CD4-positive, alpha-beta T cell (primary cell): ENCODE measurements at regions not wholly inside any gene's neighbourhood (a gene's known extent, or its start where the extent isn't known, plus 50 kb on each side); places are given as distances from the start of the nearest gene placed in this dataset.

Experiments used
- ATAC-seq: fragments of 200-7000 bp; cut with Tn5 transposase; one replicate; pipeline ENCODE4 v1.10.0; 2022; ENCODE audit warnings: mild to moderate bottlenecking; ENCODE audit not compliant: poor library complexity
- CTCF ChIA-PET: fragments of 350-600 bp; sonication (Branson Sonifier 250); formaldehyde crosslinking; loops from one replicate; lab custom pipeline; 2021; ENCODE audit warnings: antibody characterized with exemption, inconsistent platforms; lab: Charles Lee
- POLR2A ChIA-PET: fragments of 350-600 bp; sonication (Branson Sonifier 250); formaldehyde crosslinking; loops from one replicate; lab custom pipeline; 2021; ENCODE audit warnings: antibody characterized with exemption, inconsistent platforms; lab: Charles Lee
- DNase-seq, 14 experiments: peaks; one replicate each; pipeline ENCODE4 v3.0.0-alpha.2; 2013 to 2020; ENCODE audit warnings: mixed read lengths in 2 of 14
- H3K27ac ChIP-seq, 2 donors: one replicate each; pipeline versions ENCODE4 v1.5.1 to v1.7.0; 2013; ENCODE audit warnings: low read length in 2 of 2, low read depth in 1 of 2, mild to moderate bottlenecking in 1 of 2
- H3K27me3 ChIP-seq, 2 experiments: 1 replicate in 1 of 2; 2 replicates in 1 of 2; pipeline versions ENCODE4 v1.6.1 to v1.7.0; 2013; ENCODE audit warnings: low read length in 2 of 2, control low read depth in 1 of 2, mild to moderate bottlenecking in 1 of 2, moderate library complexity in 1 of 2; ENCODE audit not compliant: insufficient read depth in 2 of 2, control insufficient read depth in 1 of 2
- H3K36me3 ChIP-seq: one replicate; pipeline ENCODE4 v1.6.1; 2013; ENCODE audit warnings: low read length, control low read depth; ENCODE audit not compliant: insufficient read depth
- H3K4me1 ChIP-seq: one replicate; pipeline ENCODE4 v1.6.1; 2013; ENCODE audit warnings: low read length, control low read depth; ENCODE audit not compliant: insufficient read depth
- H3K4me3 ChIP-seq: one replicate; pipeline ENCODE4 v1.5.1; 2013; ENCODE audit warnings: mild to moderate bottlenecking, low read length, moderate library complexity
- H3K9me3 ChIP-seq, 2 experiments: 1 replicate in 1 of 2; 2 replicates in 1 of 2; pipeline versions ENCODE4 v1.6.1 to v1.7.0; 2013; ENCODE audit warnings: low read length in 2 of 2, mild to moderate bottlenecking in 2 of 2, control low read depth in 1 of 2, moderate library complexity in 1 of 2; ENCODE audit not compliant: control insufficient read depth in 1 of 2, insufficient read depth in 1 of 2
- H3K27ac Mint-ChIP-seq: one replicate; pipeline ENCODE4 v1.8.0; 2020; ENCODE audit warnings: mixed read lengths
- H3K27me3 Mint-ChIP-seq: one replicate; pipeline ENCODE4 v1.8.0; 2021; ENCODE audit warnings: mixed read lengths
- H3K36me3 Mint-ChIP-seq: one replicate; pipeline ENCODE4 v1.8.0; 2021; ENCODE audit warnings: low read depth, mixed read lengths
- H3K4me1 Mint-ChIP-seq: one replicate; pipeline ENCODE4 v1.8.0; 2021; ENCODE audit warnings: low read depth, mixed read lengths
- H3K4me3 Mint-ChIP-seq: one replicate; pipeline ENCODE4 v1.8.0; 2020; ENCODE audit warnings: mild to moderate bottlenecking, mixed read lengths
- H3K9me3 Mint-ChIP-seq: one replicate; pipeline ENCODE4 v1.8.0; 2020; ENCODE audit warnings: mixed read lengths
- CTCF ChIP-seq: fragments of 200-600 bp; IDR thresholded peaks from one replicate; pipeline ENCODE4 v1.8.0; 2022; ENCODE audit warnings: antibody characterized with exemption, mild to moderate bottlenecking
- intact Hi-C, 2 experiments: fragments of 100-400 bp; cut with DNase I in 1 of 2; cut with micrococcal nuclease in 1 of 2; formaldehyde crosslinking; loops; one replicate each; pipeline versions ENCODE4 v1.15.1 to v1.9.0; 2023 to 2025; cut with DNase I, micrococcal nuclease

- Mint-ChIP-seq H3K9me3 (peaks cover 11% of the 10 kb centered on the region), H3K27me3 (no peaks in the 10 kb centered on the region), H3K36me3 (no peaks in the 10 kb centered on the region), H3K4me1 (no peaks in the 10 kb centered on the region), H3K4me3 (no peak overlapping the region), H3K27ac (no peak overlapping the region)
- Histone ChIP-seq H3K36me3 (no peaks in the 10 kb centered on the region), H3K4me3 (no peak overlapping the region), H3K9me3 (peaks cover 0 to 7% of the 10 kb centered on the region in 2 experiments), H3K4me1 (no peaks in the 10 kb centered on the region), H3K27ac (no peak overlapping the region), H3K27me3 (no peaks in the 10 kb centered on the region)
- TF ChIP-seq CTCF, result no peak
- POLR2A ChIA-PET, result no interaction called here
- CTCF ChIA-PET, result no interaction called here
- DNase-seq (no peak), ATAC-seq (no peak)
- intact Hi-C loops, result loop anchor here in 1 of 2 experiments (5.0 kb wide), 1 partner anchor 51 kb away; no protein-coding TSS in a partner anchor
Observed at GRCh38 chr10:36271627-36272340, 629.7 kb upstream of the FZD8 start.

GRCh38 chr10:36269222-36269621 is 627.1 kb upstream of the FZD8 start:
- Mint-ChIP-seq H3K4me1 (no peaks in the 10 kb centered on the region), H3K4me3 (no peak overlapping the region), H3K9me3 (peaks cover 5% of the 10 kb centered on the region), H3K27ac (no peak overlapping the region), H3K27me3 (no peaks in the 10 kb centered on the region), H3K36me3 (no peaks in the 10 kb centered on the region)
- no peak for ATAC-seq
- no peak overlapping the region for H3K27ac ChIP-seq
- H3K4me3 ChIP-seq, result no peak overlapping the region
- H3K36me3 ChIP-seq, result no peaks in the 10 kb centered on the region
- ChIA-PET POLR2A (no interaction called here), CTCF (no interaction called here)
- H3K9me3 ChIP-seq, result peaks cover 0 to 3% of the 10 kb centered on the region in 2 experiments
- no peaks in the 10 kb centered on the region for H3K4me1 ChIP-seq
- TF ChIP-seq CTCF, result no peak
- intact Hi-C loops, result no loop called here
- no peak for DNase-seq
- no peaks in the 10 kb centered on the region for H3K27me3 ChIP-seq

- intact Hi-C loops, result no loop called here
- DNase-seq, result no peak
- no peak overlapping the region for H3K4me3 Mint-ChIP-seq
- CTCF ChIA-PET, result no interaction called here
- POLR2A ChIA-PET, result no interaction called here
- no peaks in the 10 kb centered on the region for H3K9me3 ChIP-seq
- ATAC-seq, result no peak
- H3K4me3 ChIP-seq, result no peak overlapping the region
- no peaks in the 10 kb centered on the region for H3K4me1 ChIP-seq
- no peaks in the 10 kb centered on the region for H3K36me3 Mint-ChIP-seq
- H3K27ac ChIP-seq, result no peak overlapping the region
- no peaks in the 10 kb centered on the region for H3K27me3 ChIP-seq
- H3K36me3 ChIP-seq, result no peaks in the 10 kb centered on the region
- H3K27me3 Mint-ChIP-seq, result no peaks in the 10 kb centered on the region
- no peaks in the 10 kb centered on the region for H3K4me1 Mint-ChIP-seq
- no peak for TF ChIP-seq CTCF
- peaks cover 11% of the 10 kb centered on the region for H3K9me3 Mint-ChIP-seq
- H3K27ac Mint-ChIP-seq, result no peak overlapping the region
Observed at GRCh38 chr10:36266923-36267322, 624.8 kb upstream of the FZD8 start.
